NCI-H524 treated with DMSO at 0.1 percent for 48 hours (cell line): ENCODE measurements at regions not wholly inside any gene's neighbourhood (a gene's known extent, or its start where the extent isn't known, plus 50 kb on each side); places are given as distances from the start of the nearest gene placed in this dataset.
"Not testable (repeated sequence)": the region's sequence is repeated elsewhere in the genome, so short reads cannot be mapped to it uniquely, and the experiment has no call there.

ENCODE experiments used
- DNase-seq: peaks from one replicate; lab custom pipeline; 2025; lab: John Stamatoyannopoulos, UW

DNA sequence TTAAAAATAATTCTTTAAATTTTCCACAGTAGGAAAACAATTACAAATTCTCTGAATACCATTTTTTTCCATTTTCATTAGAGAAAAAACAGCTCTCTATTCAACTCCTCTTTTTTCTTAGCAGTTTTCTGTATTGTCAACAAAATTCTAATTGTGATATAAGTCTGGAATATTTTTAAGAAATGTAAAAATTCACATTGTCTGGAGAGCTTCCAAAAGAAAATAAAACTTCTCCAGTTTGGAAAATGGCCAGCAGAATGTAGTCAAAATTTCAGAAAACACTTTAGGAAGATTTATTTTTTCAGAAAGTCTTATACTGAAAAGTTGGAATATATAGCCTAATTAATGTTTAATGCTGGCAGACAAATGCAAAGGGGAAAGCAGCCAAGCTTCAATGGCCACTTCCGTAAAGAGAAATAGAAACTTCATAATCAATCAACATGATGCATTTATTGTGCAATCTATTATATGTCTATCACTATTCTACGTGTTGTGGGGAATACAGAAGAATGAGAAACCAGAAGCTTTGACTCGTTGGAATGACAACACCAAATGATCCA lies 733.2 kb upstream of the PKDCC start:
- DNase-seq: no peak

DNA sequence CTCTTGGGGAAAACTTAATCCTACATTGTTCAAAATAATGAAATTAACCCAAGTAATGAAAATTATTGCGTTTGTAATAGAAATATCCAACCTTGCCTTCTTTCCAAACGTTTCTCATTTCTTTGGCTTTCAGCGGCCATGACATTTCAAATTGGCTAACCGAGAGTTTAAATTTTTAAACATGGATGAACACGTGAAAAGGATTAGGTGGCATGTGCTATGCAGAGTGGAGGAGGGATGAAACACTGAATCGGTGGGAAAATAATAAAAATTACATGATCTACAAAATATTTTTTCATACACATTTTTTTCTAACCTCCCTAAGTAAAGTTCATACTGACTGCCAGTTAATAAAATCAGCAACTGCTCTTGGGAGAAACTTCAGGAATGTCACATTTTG lies 728.4 kb upstream of the PKDCC start:
- no peak for DNase-seq

DNA sequence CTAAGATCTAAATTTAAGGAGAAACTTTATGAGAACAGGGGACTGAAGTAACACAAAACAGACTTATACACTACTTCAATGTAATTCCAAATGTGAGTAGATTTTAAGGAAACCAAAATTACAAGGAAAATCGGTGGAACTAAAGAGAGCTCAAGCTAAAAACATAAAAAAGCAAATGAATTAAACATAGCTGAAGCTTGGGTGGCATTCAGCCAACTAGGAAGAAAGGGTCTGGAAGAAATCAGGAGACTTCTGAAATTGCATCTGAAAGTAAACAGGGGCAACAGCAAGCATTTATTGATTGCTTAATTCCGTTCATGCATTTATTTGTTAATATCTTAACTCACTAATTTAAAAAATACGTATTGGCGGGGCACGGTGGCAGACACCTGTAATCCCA lies 727.3 kb upstream of the PKDCC start:
- no peak for DNase-seq

DNA sequence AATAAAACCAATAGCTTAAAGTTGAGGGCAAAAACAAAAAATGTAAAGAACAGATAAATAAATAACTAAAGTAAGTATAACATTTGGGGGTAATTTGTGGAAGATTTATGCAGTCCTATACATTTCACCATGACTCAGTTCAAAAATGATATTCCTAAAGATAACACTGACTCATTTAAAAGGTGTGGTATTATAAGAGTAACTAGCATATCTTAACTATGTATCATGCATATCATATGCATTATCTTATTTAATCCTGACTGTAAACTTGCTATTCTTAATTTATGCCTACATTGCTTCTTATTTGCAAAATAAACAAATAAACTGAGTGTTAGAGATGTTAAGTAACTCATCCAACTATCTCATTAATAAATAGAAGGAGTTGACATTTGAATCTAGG lies 726.5 kb upstream of the PKDCC start:
- no peak for DNase-seq

DNA sequence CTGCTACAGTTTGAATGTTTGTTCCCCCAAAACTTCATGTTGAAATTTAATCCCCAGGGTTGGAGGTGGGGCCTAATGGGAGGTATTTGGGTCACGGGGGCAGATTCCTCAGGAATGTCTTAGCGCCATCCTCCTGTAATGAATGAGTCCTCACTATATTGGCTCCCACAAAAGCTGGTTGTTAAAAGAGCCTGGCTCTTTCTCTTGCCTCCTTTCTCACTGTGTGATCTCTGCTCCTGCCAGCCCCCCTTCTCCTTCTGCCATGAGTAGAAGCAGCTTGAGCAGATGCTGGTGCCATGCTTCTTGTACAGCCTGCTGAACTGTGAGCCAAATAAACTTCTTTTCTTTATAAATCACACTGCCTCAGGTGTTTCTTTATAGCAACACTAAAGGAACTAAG lies 721.0 kb upstream of the PKDCC start:
- no peak for DNase-seq

DNA sequence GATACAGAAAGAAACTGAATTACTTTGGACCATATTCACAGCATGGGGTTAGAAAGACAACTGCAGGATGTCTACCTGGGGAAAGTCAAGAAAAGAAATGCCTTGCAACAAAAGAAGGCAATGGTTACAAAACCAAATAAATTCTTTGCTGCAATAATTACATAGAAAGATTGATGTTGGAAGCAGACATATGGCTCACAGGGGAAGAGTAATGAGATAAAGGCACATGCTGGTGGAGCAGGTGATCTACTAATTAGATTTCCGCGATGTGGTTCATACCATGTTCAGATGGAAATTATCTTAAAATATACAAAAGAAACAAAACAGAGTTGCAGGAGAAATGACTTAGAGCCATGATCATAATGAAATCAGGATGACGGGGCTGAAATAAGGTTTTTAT lies 718.8 kb upstream of the PKDCC start:
- no peak for DNase-seq

DNA sequence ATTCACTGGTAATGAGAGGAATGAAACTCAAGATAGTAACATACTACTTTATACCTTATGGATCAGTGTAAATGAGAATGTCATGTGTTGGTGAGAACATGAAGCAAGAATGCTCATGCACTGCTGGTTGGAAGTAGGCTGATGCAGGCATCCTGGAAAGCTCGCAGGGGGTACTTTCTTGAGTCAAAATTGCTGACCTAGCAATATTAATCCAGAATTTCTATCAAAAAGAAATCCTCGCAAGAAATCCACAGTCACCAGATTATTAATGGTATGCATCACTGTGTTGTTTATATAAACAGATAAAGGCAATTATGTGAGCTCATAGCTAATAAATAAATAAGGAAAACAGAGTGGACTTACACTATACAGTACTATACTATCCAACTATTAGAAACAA lies 713.7 kb upstream of the PKDCC start:
- DNase-seq: no peak

DNA sequence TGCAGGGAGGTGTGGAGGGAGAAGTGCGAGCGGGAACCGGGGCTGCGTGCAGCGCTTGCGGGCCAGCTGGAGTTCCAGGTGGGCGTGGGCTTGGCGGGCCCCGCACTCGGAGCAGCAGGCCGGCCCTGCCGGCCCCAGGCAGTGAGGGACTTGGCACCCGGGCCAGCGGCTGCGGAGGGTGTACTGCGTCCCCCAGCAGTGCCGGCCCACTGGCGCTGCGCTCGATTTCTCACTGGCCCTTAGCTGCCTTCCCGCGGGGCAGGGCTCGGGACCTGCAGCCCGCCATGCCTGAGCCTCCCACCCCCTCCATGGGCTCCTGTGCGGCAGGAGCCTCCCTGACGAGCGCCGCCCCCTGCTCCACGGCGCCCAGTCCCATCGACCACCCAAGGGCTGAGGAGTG lies 712.2 kb upstream of the PKDCC start:
- not testable (repeated sequence) for DNase-seq

DNA sequence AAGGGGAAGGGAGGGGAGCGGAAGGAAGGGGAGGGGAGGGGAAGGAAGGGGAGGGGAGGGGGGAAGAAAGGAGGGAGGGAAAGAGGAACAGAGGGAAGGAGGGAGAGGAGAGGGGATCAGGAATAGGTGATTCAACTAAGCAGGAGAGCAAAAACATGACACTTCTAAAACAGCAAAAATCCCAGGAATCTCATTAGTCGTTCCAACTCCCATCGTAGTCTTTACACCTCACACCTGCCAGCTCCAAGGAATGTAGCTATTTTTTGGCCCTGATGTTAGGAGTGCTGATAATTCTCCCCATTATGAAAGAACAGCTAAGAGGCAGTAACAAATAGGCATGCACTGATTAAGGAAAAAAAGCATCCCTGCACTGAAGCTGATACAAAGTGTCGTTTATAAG lies 709.9 kb upstream of the PKDCC start:
- DNase-seq: no peak

DNA sequence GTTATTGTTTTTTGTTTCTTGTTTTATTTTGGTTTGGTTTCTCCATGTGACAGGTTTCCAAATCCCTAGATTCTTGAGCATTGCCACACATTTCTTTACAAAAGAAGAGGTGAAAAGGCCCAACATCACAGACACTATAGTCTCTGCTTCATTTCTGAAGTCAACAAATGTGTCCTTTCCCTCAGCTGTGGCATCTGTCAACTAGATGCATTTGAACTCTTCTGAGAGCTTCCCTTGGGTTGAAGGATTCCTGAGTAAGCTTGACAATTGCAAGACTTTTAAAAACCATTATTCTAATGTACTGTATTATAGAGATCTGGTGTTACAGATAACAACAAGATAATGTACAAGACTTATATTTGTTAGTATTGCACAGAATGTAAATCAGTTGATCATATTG lies 703.3 kb upstream of the PKDCC start:
- DNase-seq: no peak

DNA sequence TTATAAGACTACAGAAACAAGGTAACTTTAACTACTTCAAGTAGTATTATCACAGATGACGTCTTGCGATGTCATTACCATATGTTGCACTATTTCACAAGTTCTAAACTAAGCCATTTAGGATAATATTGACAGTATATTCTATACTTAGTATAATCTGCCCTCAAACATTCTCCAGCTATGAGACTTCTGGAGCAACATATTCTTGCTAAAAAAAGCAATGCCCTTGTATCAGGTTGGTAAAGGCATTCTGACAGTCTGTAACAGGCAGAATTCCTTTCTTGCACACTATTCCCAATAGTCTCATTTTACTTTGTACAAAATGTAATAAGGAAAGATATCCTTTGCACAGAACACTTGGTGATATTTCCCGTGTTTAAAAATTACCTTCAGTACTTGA lies 694.8 kb upstream of the PKDCC start:
- peak; percentile 35 for DNase-seq

DNA sequence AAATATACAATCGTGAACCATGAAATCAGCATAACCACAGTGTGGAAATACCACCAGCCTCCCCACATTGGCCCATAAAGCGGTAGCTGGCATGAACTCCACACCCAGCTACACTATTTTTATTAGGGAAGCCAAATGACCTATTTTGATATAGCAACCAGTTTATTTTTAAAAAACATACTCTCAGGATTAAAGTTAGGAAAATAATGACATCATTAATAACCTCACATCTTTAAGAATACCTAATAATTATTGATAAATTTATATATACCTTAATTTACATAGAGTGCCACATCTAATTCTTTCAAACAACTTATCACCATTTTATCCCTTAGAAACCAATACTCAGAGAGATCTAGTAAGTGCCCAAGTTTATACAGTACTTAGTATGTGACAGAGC lies 692.0 kb upstream of the PKDCC start:
- DNase-seq: no peak

DNA sequence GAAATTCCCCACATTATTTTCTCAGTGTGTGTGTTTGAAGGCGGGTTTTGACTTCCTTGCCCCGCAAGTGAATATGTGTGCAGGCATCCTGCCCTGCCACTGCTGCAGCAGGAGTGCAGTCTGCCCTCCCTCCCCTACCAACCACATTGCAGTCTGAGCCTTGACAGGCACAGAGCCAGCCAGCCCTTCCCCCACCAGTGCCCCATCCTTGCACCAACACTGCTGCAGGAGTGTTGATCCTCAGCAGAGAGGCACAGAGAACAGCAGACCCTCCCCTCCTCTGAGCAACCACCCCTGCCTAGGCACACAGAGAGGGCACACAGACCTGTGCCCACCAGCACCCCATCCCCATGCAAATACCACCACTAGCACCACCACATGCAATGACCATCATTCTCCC lies 683.0 kb upstream of the PKDCC start:
- no peak for DNase-seq

DNA sequence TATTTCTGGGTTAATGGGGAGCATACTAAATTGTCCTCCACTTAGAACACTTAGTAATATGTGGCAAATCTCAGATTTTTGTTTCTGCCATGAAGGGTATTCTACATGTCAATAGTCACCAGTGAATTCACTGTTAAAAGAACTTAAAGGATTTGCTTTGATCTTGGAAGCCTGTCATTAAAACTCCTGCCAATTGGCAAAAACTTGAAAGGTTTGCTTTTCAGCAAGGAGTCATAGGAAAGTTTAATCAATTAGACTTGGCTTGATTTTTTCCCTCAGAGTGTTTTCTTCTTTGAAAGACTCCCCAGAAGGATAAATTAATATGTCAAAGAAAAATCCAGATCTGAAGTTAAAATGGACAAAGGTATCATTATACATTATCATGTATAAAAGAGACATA lies 671.9 kb upstream of the PKDCC start:
- no peak for DNase-seq

DNA sequence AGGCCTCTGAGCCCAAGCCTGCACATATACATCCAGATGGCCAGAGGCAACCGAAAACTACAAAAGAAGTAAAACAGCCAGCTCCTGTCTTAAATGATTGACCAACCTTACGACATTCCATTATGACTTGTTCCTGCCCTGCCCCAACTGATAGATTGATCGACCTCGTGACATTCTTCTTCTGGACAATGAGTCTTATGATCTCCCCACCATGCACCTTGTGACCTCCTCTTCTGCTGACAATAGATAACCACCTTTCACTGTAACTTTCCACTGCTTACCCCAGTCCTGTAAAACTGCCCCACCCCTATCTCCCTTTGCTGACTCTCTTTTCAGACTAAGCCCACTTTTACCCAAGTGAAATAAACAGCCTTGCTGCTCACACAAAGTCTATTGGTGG lies 670.0 kb upstream of the PKDCC start:
- no peak for DNase-seq

DNA sequence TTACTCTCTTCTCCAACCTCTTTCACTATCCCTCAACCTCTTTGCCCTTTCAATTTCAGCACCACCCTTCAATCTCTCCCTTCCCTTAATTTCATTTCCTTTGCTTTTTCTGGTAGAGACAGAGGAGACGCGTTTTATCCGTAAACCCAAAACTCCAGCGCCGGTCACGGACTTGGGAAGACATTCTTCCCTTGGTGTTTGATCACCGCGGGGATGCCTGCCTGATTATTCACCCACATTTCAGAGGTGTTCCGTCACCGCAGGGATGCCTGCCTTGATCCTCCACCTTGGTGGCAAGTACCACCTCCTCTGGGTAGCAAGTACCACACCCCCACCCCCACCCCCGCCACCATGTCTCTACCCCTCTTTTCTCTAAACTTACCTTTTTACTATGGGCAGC lies 669.4 kb upstream of the PKDCC start:
- DNase-seq: no peak

DNA sequence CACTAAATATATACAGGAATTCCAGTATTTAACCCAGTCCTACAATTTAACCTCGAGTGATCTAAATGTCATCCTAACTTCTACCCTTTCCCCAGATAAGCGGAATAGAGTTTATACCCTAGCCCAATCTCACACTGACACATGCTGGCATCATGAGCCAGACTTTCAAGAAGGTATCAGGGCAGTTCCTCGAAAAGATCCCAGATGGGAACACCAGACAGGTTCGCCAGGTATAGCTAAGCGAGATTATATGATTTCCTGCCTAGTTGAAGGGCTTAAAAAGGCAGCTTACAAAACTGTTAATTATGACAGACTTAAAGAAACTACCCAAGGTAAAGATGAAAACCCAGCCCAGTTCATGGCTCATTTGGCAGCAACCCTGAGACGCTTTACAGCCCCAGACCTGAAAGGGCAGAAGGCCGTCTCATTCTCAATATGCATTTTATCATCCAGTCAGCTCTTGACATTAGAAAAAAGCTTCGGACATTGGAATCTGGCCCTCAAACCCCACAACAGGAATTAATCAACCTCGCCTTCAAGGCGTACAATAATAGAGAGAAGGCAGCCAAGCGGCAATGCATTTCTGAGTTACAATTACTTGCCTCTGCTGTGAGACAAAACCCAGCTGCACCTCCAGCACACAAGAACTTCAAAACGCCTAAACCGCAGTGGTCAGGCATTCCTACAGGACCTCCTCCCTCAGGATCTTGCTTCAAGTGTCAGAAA lies 668.2 kb upstream of the PKDCC start:
- no peak for DNase-seq

DNA sequence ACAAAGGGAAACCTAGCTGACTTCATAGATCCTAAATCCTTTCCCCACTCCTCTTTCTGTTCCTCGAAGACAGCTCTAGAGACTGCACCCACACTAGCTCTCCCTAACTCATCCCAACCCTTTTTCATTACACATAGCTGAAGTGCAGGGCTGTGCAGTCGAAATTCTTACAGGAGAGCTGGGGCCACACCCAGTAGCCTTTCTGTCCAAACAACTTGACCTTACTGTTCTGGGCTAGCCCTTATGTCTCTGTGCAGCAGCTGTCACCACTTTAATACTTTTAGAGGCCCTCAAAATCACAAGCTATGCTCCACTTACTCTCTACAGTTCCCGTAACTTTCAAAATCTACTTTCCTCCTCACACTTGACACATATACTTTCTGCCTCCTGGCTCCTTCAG lies 666.1 kb upstream of the PKDCC start:
- no peak for DNase-seq

DNA sequence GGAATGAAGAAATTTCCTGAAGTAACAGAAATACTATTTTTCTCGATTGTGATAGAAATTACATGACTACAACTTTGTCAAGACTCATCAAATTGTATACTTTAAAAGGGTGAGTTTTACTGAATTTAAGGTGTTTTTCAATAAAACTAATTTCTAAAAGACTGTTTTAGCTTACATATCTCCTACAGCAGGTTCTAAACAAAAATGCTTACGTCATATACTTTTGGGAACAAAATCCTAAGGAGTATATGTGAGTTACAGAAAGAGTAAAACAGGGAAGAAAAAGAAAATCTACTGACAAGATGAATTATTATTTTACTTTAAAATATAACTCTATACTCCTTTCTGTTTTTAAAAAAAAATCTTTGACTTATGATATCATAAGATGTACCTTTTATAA lies 660.3 kb upstream of the PKDCC start:
- no peak for DNase-seq

DNA sequence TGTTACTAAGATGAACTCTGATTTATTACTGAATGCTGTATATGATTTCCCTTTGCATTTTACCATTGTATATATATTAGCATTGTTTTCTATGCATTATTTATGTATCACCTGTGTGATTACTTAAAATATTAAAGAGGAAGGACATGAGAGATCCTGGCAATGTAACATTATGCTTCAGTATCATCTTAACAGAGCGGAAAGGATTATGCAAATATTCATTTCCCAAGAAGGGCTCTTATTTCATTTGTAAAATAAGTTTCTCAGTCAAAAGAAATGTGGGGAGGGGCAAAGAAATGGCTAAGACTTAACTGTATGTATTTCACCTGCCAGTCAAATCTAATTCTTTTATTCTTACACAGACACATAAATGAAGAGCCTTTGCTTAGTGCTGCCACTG lies 654.2 kb upstream of the PKDCC start:
- peak; percentile 20 for DNase-seq

DNA sequence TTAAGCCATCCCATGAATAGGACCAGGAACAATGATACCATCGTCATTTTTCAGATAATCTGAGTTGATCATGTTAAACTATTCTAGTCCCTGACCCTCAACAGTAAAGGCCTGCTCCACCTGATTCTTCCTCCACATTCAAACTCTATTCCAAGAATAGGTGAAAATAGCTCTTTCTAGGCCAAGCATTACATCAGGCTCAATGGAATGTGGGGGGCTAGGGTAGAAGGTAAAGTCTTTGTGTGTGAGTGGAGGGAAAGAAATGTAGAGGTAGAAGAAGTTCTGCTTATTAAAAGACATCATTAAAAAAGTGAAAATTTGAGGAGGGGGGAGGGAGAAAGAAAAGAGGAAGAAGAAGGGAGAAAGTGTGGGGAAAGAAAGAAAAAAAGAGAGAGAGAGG lies 653.3 kb upstream of the PKDCC start:
- no peak for DNase-seq

DNA sequence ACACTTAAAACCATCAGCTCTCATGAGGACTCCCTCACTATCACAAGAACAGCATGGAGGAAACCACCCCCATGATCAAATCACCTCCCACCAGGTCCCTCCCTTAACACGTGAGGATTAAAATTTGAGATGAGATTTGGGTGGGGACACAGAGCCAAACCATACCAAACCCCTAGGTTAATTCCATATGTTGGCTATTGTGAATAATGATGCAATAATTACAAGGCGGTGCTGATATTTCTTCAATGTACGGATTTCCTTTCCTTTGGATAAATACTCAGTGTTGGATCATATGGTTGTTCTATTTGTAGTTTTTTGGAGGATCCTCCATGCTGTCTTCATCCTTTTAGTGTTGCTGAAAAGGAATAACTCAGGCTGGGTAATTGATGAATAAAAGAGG lies 652.1 kb upstream of the PKDCC start:
- DNase-seq: no peak

DNA sequence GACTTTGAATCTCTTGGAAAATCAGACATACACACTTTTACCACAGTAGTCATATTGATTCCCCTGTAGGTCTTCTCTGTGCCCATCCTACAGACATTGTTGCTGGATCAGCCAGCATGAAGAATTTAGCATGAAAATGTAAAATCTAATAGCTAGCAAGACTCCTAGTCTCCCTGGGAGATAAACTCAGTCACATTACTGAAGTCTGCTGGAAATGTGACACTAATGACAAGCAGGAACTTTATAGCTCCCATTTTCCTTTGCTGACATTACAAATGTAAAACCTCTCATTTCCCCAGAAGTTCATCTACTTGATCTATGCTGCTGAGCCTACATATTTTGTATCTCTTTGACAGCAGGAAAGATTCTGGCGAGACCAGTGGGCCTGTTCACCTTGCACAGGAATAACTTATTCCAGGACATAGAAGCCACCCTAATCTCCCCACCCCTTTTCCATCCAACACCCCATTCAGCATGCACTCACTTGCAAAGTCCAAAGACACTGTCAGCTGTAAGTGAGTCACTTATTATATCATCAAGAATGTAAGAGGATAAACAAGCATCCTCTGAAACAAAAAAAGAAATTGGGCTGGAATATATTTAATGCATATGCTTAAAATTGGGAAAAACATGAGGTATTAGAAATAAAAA lies 648.3 kb upstream of the PKDCC start:
- DNase-seq: no peak

DNA sequence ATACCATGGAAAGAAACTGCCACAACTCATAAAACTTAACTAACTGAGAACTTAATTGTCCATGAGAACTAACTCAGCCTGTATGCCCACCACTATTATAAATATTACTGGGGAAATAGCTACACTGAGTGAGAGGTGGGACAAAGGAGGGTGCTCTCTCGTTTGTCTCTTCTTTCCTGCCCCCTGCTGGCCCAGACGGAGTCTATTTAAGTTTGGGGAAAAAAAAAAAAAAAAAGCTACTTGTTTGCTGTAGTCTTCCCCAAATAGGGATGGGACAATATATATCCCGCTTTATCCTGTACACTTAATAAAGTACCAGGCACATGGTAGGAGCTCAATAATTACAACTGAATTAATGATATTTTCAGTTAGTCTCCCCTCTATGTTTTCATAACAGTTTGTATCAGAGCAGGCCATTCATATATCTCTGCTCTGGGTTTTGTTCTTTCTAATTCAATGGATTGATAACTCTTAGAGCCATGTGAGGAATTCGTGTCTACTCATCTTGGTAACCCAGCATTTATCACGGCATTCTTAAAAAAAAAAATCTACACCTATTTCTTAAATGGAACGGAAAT lies 647.6 kb upstream of the PKDCC start:
- no peak for DNase-seq
